Endothelial cell of umbilical vein (primary cell): ENCODE measurements at regions not wholly inside any gene's neighbourhood (a gene's known extent, or its start where the extent isn't known, plus 50 kb on each side); places are given as distances from the start of the nearest gene placed in this dataset.

Experiments
- BruUV-seq: library from RNA; stranded (reverse); fragments of 400-500 nt; replicated peaks from 2 replicates; lab custom pipeline; 2021; lab: Mats Ljungman, UMichigan
- CTCF ChIA-PET: fragments of 300-600, 350-600 bp; sonication (Branson Sonifier 250); formaldehyde crosslinking; loops from one replicate; lab custom pipeline; 2021; ENCODE audit warnings: antibody characterized with exemption, inconsistent platforms; lab: Charles Lee
- POLR2A ChIA-PET: fragments of 300-600, 350-600 bp; sonication (Branson Sonifier 250); formaldehyde crosslinking; loops from one replicate; lab custom pipeline; 2021; ENCODE audit warnings: antibody characterized with exemption, inconsistent platforms; lab: Charles Lee
- DNase-seq: peaks from one replicate; pipeline ENCODE4 v3.0.0-alpha.2; 2011; ENCODE audit warnings: low read depth, low spot score
- FAIRE-seq: peaks from 2 replicates; lab custom pipeline; 2011; peaks lifted over from hg19 to GRCh38; lab: Jason Lieb, UNC
- H2AFZ ChIP-seq: 2 replicates; pipeline ENCODE4 v1.6.0; 2012; ENCODE audit warnings: low read depth, low read length, control low read depth, inconsistent platforms
- H3K27ac ChIP-seq: 2 replicates; pipeline ENCODE4 v1.5.1; 2011; ENCODE audit warnings: low read depth, mild to moderate bottlenecking, control low read depth, low read length, moderate library complexity; ENCODE audit not compliant: insufficient read depth
- H3K27me3 ChIP-seq, 2 experiments: 2 replicates each; pipeline versions ENCODE4 v1.6.0 to v1.6.1; 2011; ENCODE audit warnings: low read length in 2 of 2, mixed read lengths in 1 of 2; ENCODE audit not compliant: control insufficient read depth in 2 of 2, insufficient read depth in 2 of 2
- H3K36me3 ChIP-seq, 2 experiments: 2 replicates in 1 of 2; 3 replicates in 1 of 2; pipeline ENCODE4 v1.5.1; 2011; ENCODE audit warnings: low read length in 2 of 2, mild to moderate bottlenecking in 1 of 2, moderate library complexity in 1 of 2; ENCODE audit not compliant: control insufficient read depth in 2 of 2, insufficient read depth in 2 of 2; ENCODE audit errors: extremely low read depth in 1 of 2
- H3K4me1 ChIP-seq: 3 replicates; pipeline ENCODE4 v1.5.1; 2011; ENCODE audit warnings: mild to moderate bottlenecking, low read length; ENCODE audit not compliant: control insufficient read depth, insufficient read depth; ENCODE audit errors: extremely low read depth
- H3K4me2 ChIP-seq: 2 replicates; pipeline ENCODE4 v1.6.1; 2011; ENCODE audit warnings: low read length, control low read depth, mixed read lengths; ENCODE audit not compliant: insufficient read depth
- H3K4me3 ChIP-seq, 3 experiments: fragments of 200-600 bp in 1 of 3; sonication (generic), shearing (Covaris generic) in 1 of 3; replicated peaks in 1 of 3; 2 replicates each; pipeline ENCODE4 v1.5.1; 2011 to 2016; ENCODE audit warnings: control low read depth in 3 of 3, low read length in 3 of 3, mild to moderate bottlenecking in 2 of 3, inconsistent platforms in 1 of 3, low read depth in 1 of 3, moderate library complexity in 1 of 3; ENCODE audit not compliant: insufficient read depth in 1 of 3
- H3K79me2 ChIP-seq: 2 replicates; pipeline ENCODE4 v1.6.0; 2012; ENCODE audit warnings: low read length, inconsistent platforms; ENCODE audit not compliant: control insufficient read depth, insufficient read depth
- H3K9ac ChIP-seq: replicated peaks from 2 replicates; pipeline ENCODE3; 2011; ENCODE audit warnings: low read length, control low read depth; ENCODE audit not compliant: insufficient read depth; ENCODE audit errors: extremely low read depth
- H3K9me1 ChIP-seq: replicated peaks from 3 replicates; pipeline ENCODE4 v1.6.0; 2011; ENCODE audit warnings: mild to moderate bottlenecking, low read length; ENCODE audit not compliant: control insufficient read depth, insufficient read depth; ENCODE audit errors: extremely low read depth
- H3K9me3 ChIP-seq: replicated peaks from 2 replicates; pipeline ENCODE4 v1.5.1; 2012; ENCODE audit warnings: low read length, inconsistent platforms; ENCODE audit not compliant: control insufficient read depth, insufficient read depth
- H4K20me1 ChIP-seq: replicated peaks from 2 replicates; pipeline ENCODE3; 2011; ENCODE audit warnings: mild to moderate bottlenecking, low read length; ENCODE audit not compliant: control insufficient read depth, insufficient read depth; ENCODE audit errors: extremely low read depth
- CTCF ChIP-seq, 2 donors: IDR thresholded peaks; 1 replicate in 1 of 2; 2 replicates in 1 of 2; pipeline ENCODE4 v1.5.1; 2011; ENCODE audit warnings: low read length in 2 of 2, mild to moderate bottlenecking in 2 of 2, moderate library complexity in 2 of 2, control low read depth in 1 of 2, inconsistent platforms in 1 of 2, low read depth in 1 of 2; ENCODE audit not compliant: insufficient read depth in 1 of 2; ENCODE audit errors: extremely low read depth in 1 of 2
- EZH2 ChIP-seq: IDR thresholded peaks from 2 replicates; pipeline ENCODE4 v1.6.1; 2012; ENCODE audit warnings: borderline replicate concordance, low read depth, mild to moderate bottlenecking, moderate library complexity, low read length, inconsistent platforms; ENCODE audit not compliant: severe bottlenecking
- FOS ChIP-seq: IDR thresholded peaks from 2 replicates; pipeline ENCODE4 v1.6.1; 2011; ENCODE audit warnings: mild to moderate bottlenecking, low read length, moderate library complexity, borderline replicate concordance; ENCODE audit not compliant: insufficient read depth
- GATA2 ChIP-seq: IDR thresholded peaks from 2 replicates; pipeline ENCODE4 v1.7.0; 2011; ENCODE audit warnings: low read depth, mild to moderate bottlenecking, moderate library complexity, mixed read lengths, low read length; ENCODE audit not compliant: insufficient read length, insufficient read depth
- JUN ChIP-seq: IDR thresholded peaks from 2 replicates; pipeline ENCODE4 v1.6.1; 2011; ENCODE audit warnings: borderline replicate concordance, low read depth; ENCODE audit not compliant: insufficient read length, insufficient read depth
- MYC ChIP-seq: IDR thresholded peaks from one replicate; pipeline ENCODE4 v1.6.1; 2011; ENCODE audit warnings: mild to moderate bottlenecking, low read depth, low read length
- POLR2A ChIP-seq: IDR thresholded peaks from 2 replicates; pipeline ENCODE4 v1.6.1; 2012; ENCODE audit warnings: low read depth, mild to moderate bottlenecking, control low read depth, low read length
- POLR2AphosphoS5 ChIP-seq: IDR thresholded peaks from 2 replicates; pipeline ENCODE4 v1.6.1; 2012; ENCODE audit warnings: low read depth, mild to moderate bottlenecking, control low read depth, low read length, moderate library complexity; ENCODE audit not compliant: insufficient read depth
- dilution Hi-C: fragments of 300-500 bp; cut with MboI; formaldehyde crosslinking; loops from one replicate; pipeline ENCODE4 v1.15.0; 2019; ENCODE audit warnings: low sequenced_read_pairs; ENCODE audit not compliant: extremely low pct_ligation_motif_present
- intact Hi-C: fragments of 100-400 bp; cut with micrococcal nuclease; formaldehyde crosslinking; loops from one replicate; pipeline ENCODE4 v1.10.0; 2022
- TF ChIP-seq, protein P1 (sequence below): IDR thresholded peaks from 2 replicates; pipeline ENCODE4 v1.6.1; 2011; ENCODE audit not compliant: insufficient read depth, insufficient read length

- ChIA-PET POLR2A (no interaction called here), CTCF (no interaction called here)
- no TSS peak for BruUV-seq
- Histone ChIP-seq H3K9ac (no peak overlapping the region), H4K20me1 (no peaks in the 10 kb centered on the region), H3K27me3 (no peaks in the 10 kb centered on the region), H3K79me2 (no peaks in the 10 kb centered on the region), H2AFZ (no peak overlapping the region), H3K4me2 (no peak overlapping the region), H3K9me1 (no peaks in the 10 kb centered on the region), H3K9me3 (peaks cover 4% of the 10 kb centered on the region), H3K4me3 (no peak overlapping the region), H3K36me3 (no peaks in the 10 kb centered on the region), H3K27ac (no peak overlapping the region), H3K4me1 (no peaks in the 10 kb centered on the region)
- FAIRE-seq (no peak), DNase-seq (no peak)
- no peak for TF ChIP-seq FOS
- no peak for TF ChIP-seq POLR2A
- TF ChIP-seq, protein P1, sequence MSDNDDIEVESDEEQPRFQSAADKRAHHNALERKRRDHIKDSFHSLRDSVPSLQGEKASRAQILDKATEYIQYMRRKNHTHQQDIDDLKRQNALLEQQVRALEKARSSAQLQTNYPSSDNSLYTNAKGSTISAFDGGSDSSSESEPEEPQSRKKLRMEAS, result no peak
- no peak for TF ChIP-seq CTCF (IDR thresholded peaks at IDR 0.05; ENCODE audit: extremely low read depth in 1 of 2, insufficient read depth in 1 of 2, low read depth in 1 of 2, low read length in 2 of 2)
- TF ChIP-seq POLR2AphosphoS5, result no peak
- TF ChIP-seq GATA2, result no peak
- TF ChIP-seq JUN, result no peak
- no peak for TF ChIP-seq MYC
- TF ChIP-seq EZH2, result no peak
- intact Hi-C loops (no loop called here), dilution Hi-C loops (no loop called here)
These were observed 122.6 kb downstream of the CNTN3 start for GRCh38 chr3:74491874-74492273.
